CD14-positive monocyte (primary cell): ENCODE measurements at regions not wholly inside any gene's neighbourhood (a gene's known extent, or its start where the extent isn't known, plus 50 kb on each side); places are given as distances from the start of the nearest gene placed in this dataset.

ENCODE experiments used
- DNase-seq, 3 donors: peaks; one replicate each; pipeline ENCODE4 v3.0.0-alpha.2; 2011 to 2022
- H2AFZ ChIP-seq: 2 replicates; pipeline ENCODE4 v1.6.0; 2012; ENCODE audit warnings: mild to moderate bottlenecking, low read depth, low read length, inconsistent platforms; ENCODE audit not compliant: insufficient read depth, poor library complexity, severe bottlenecking
- H3K27ac ChIP-seq, 2 donors: 1 replicate in 1 of 2; 2 replicates in 1 of 2; pipeline ENCODE4 v1.5.1; 2012 to 2013; ENCODE audit warnings: low read length in 2 of 2, control low read depth in 1 of 2, inconsistent platforms in 1 of 2, low read depth in 1 of 2, mild to moderate bottlenecking in 1 of 2
- H3K27me3 ChIP-seq, 2 donors: one replicate each; pipeline versions ENCODE4 v1.6.0 to v1.6.1; 2011 to 2013; ENCODE audit warnings: low read length in 2 of 2; ENCODE audit not compliant: control insufficient read depth in 2 of 2, insufficient read depth in 2 of 2
- H3K36me3 ChIP-seq, 2 donors: replicated peaks in 1 of 2; 1 replicate in 1 of 2; 2 replicates in 1 of 2; pipeline versions ENCODE4 v1.5.1 to v1.6.1; 2012 to 2013; ENCODE audit warnings: low read length in 2 of 2, control low read depth in 1 of 2, inconsistent platforms in 1 of 2, mild to moderate bottlenecking in 1 of 2; ENCODE audit not compliant: insufficient read depth in 2 of 2, control insufficient read depth in 1 of 2
- H3K4me1 ChIP-seq, 2 donors: 1 replicate in 1 of 2; 2 replicates in 1 of 2; pipeline versions ENCODE4 v1.5.1 to v1.6.1; 2012 to 2013; ENCODE audit warnings: low read length in 2 of 2, control low read depth in 1 of 2, inconsistent platforms in 1 of 2, mild to moderate bottlenecking in 1 of 2, moderate library complexity in 1 of 2; ENCODE audit not compliant: insufficient read depth in 2 of 2, control insufficient read depth in 1 of 2
- H3K4me2 ChIP-seq: replicated peaks from 2 replicates; pipeline ENCODE3; 2012; ENCODE audit warnings: low read length, moderate library complexity, mild to moderate bottlenecking; ENCODE audit not compliant: poor library complexity, severe bottlenecking; ENCODE audit errors: extremely low read depth
- H3K4me3 ChIP-seq, 3 experiments: fragments of 200-600 bp in 1 of 3; sonication (generic) in 1 of 3; replicated peaks in 1 of 3; 1 replicate in 2 of 3; 2 replicates in 1 of 3; pipeline ENCODE4 v1.5.1; 2011 to 2013; ENCODE audit warnings: low read length in 3 of 3, mild to moderate bottlenecking in 3 of 3, control low read depth in 2 of 3, low read depth in 2 of 3, inconsistent platforms in 1 of 3, moderate library complexity in 1 of 3
- H3K79me2 ChIP-seq: 2 replicates; pipeline ENCODE4 v1.6.0; 2012; ENCODE audit warnings: mild to moderate bottlenecking, control low read depth, inconsistent platforms, low read length, moderate library complexity; ENCODE audit not compliant: insufficient read depth
- H3K9ac ChIP-seq: 2 replicates; pipeline ENCODE4 v1.6.0; 2017; ENCODE audit warnings: low read length, mild to moderate bottlenecking; ENCODE audit not compliant: insufficient read depth, poor library complexity, severe bottlenecking
- H3K9me3 ChIP-seq, 2 donors: replicated peaks in 1 of 2; 1 replicate in 1 of 2; 2 replicates in 1 of 2; pipeline versions ENCODE4 v1.5.1 to v1.6.1; 2012 to 2013; ENCODE audit warnings: low read length in 2 of 2, control low read depth in 1 of 2; ENCODE audit not compliant: control insufficient read depth in 1 of 2, insufficient read depth in 1 of 2
- H4K20me1 ChIP-seq: 2 replicates; pipeline ENCODE4 v1.6.0; 2012; ENCODE audit warnings: mild to moderate bottlenecking, low read length, control low read depth, moderate library complexity; ENCODE audit not compliant: insufficient read depth
- H3K27ac Mint-ChIP-seq, 7 donors: one replicate each; pipeline ENCODE4 v1.8.0; 2020; ENCODE audit warnings: mild to moderate bottlenecking in 7 of 7, mixed read lengths in 7 of 7, moderate library complexity in 6 of 7, inconsistent platforms in 2 of 7
- H3K27me3 Mint-ChIP-seq, 3 donors: one replicate each; pipeline ENCODE4 v1.8.0; 2021 to 2022; ENCODE audit warnings: low read depth in 3 of 3, mild to moderate bottlenecking in 3 of 3, mixed read lengths in 3 of 3, moderate library complexity in 3 of 3, inconsistent platforms in 1 of 3
- H3K36me3 Mint-ChIP-seq, 2 donors: one replicate each; pipeline ENCODE4 v1.8.0; 2020; ENCODE audit warnings: mixed read lengths in 2 of 2, inconsistent platforms in 1 of 2, mild to moderate bottlenecking in 1 of 2
- H3K4me1 Mint-ChIP-seq: one replicate; pipeline ENCODE4 v1.8.0; 2020; ENCODE audit warnings: mild to moderate bottlenecking, mixed read lengths
- H3K4me3 Mint-ChIP-seq, 2 donors: one replicate each; pipeline ENCODE4 v1.8.0; 2020; ENCODE audit warnings: mild to moderate bottlenecking in 2 of 2, mixed read lengths in 2 of 2, moderate library complexity in 1 of 2
- H3K9me3 Mint-ChIP-seq, 7 donors: one replicate each; pipeline ENCODE4 v1.8.0; 2020 to 2022; ENCODE audit warnings: mixed read lengths in 7 of 7, mild to moderate bottlenecking in 6 of 7, moderate library complexity in 6 of 7, inconsistent platforms in 2 of 7
- WGBS: methylation state at CpG from one replicate; pipeline ENCODE4 v1.1.5; 2013; ENCODE audit warnings: missing lambda C conversion rate; ENCODE audit not compliant: insufficient coverage; 5-methylcytosine and 5-hydroxymethylcytosine counted together
- intact Hi-C, 2 donors: fragments of 100-400 bp; cut with micrococcal nuclease; formaldehyde crosslinking; loops; one replicate each; pipeline versions ENCODE4 v1.15.0 to v1.15.1; 2023
- TF ChIP-seq, protein P1 (sequence below): fragments of 200-600 bp; IDR thresholded peaks from one replicate; pipeline ENCODE4 v1.8.0; 2022; ENCODE audit warnings: antibody characterized with exemption, mild to moderate bottlenecking

DNA sequence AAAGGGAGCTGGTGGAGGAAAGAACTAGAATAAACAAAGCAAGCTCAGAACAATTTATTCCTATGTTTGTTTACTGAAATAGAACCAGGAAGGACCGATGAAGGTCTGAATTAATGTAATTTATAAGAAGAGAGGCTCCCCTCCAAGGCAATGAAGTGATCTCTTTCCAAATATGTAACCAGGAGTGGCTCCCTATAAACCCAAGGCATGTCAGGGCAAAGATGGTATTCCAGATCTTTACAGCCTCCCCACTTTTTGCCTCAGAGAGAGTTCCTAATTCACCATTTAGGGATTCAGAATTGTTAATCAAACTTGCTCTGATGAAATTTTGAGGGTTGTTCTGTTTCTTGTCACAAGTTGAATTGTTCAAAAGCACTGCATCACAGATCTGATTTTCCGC is 88.8 kb downstream of the HDGFL1 start:
- Mint-ChIP-seq H3K9me3 (peaks cover 0 to 5% (median 3%) of the 10 kb centered on the region in 7 donors), H3K27me3 (peaks cover 0 to 1% (median 0%) of the 10 kb centered on the region in 3 donors), H3K4me3 (no peak overlapping the region), H3K36me3 (no peaks in the 10 kb centered on the region), H3K4me1 (peaks cover 4% of the 10 kb centered on the region), H3K27ac (no peak overlapping the region)
- Histone ChIP-seq H3K4me2 (no peak overlapping the region), H3K9me3 (no peaks in the 10 kb centered on the region), H3K36me3 (no peaks in the 10 kb centered on the region), H3K4me3 (no peak overlapping the region), H2AFZ (no peak overlapping the region), H3K79me2 (no peaks in the 10 kb centered on the region), H3K27me3 (no peaks in the 10 kb centered on the region), H3K9ac (no peak overlapping the region), H3K4me1 (no peaks in the 10 kb centered on the region), H3K27ac (no peak overlapping the region), H4K20me1 (no peaks in the 10 kb centered on the region)
- WGBS: no CpG with 5 or more reads among the region's 2 CpGs
- intact Hi-C loops: no loop called here
- DNase-seq: no peak
- TF ChIP-seq, protein P1, sequence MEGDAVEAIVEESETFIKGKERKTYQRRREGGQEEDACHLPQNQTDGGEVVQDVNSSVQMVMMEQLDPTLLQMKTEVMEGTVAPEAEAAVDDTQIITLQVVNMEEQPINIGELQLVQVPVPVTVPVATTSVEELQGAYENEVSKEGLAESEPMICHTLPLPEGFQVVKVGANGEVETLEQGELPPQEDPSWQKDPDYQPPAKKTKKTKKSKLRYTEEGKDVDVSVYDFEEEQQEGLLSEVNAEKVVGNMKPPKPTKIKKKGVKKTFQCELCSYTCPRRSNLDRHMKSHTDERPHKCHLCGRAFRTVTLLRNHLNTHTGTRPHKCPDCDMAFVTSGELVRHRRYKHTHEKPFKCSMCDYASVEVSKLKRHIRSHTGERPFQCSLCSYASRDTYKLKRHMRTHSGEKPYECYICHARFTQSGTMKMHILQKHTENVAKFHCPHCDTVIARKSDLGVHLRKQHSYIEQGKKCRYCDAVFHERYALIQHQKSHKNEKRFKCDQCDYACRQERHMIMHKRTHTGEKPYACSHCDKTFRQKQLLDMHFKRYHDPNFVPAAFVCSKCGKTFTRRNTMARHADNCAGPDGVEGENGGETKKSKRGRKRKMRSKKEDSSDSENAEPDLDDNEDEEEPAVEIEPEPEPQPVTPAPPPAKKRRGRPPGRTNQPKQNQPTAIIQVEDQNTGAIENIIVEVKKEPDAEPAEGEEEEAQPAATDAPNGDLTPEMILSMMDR: no peak

- TF ChIP-seq, protein P1: no peak
- Mint-ChIP-seq H3K4me1 (peaks cover 4% of the 10 kb centered on the region), H3K9me3 (peaks cover 0 to 4% (median 3%) of the 10 kb centered on the region in 7 donors), H3K4me3 (no peak overlapping the region), H3K36me3 (no peaks in the 10 kb centered on the region), H3K27me3 (peaks cover 0 to 1% (median 0%) of the 10 kb centered on the region in 3 donors), H3K27ac (no peak overlapping the region)
- Histone ChIP-seq H2AFZ (no peak overlapping the region), H3K79me2 (no peaks in the 10 kb centered on the region), H3K4me1 (no peaks in the 10 kb centered on the region), H3K27me3 (no peaks in the 10 kb centered on the region), H3K9ac (no peak overlapping the region), H3K36me3 (no peaks in the 10 kb centered on the region), H3K4me3 (no peak overlapping the region), H3K4me2 (no peak overlapping the region), H4K20me1 (no peaks in the 10 kb centered on the region), H3K9me3 (no peaks in the 10 kb centered on the region), H3K27ac (no peak overlapping the region)
- 83% methylated on average over 1 of the region's 1 CpG for WGBS
- no peak for DNase-seq
- intact Hi-C loops: no loop called here
These were observed 89.6 kb downstream of the HDGFL1 start for GRCh38 chr6:22658934-22659333.
